GM10266 (cell line): ENCODE measurements at regions not wholly inside any gene's neighbourhood (a gene's known extent, or its start where the extent isn't known, plus 50 kb on each side); places are given as distances from the start of the nearest gene placed in this dataset.
"Not testable (repeated sequence)": the region's sequence is repeated elsewhere in the genome, so short reads cannot be mapped to it uniquely, and the experiment has no call there.

Experiments used
- DNase-seq: peaks from one replicate; pipeline ENCODE4 v3.0.0; 2012; ENCODE audit errors: extremely low spot score
- CTCF ChIP-seq: IDR thresholded peaks from 2 replicates; pipeline ENCODE4 v1.5.1; 2012; ENCODE audit warnings: mild to moderate bottlenecking, low read depth; ENCODE audit not compliant: control insufficient read depth, insufficient read depth; ENCODE audit errors: missing control alignments

- no peak for TF ChIP-seq CTCF
- DNase-seq: no peak
Observed at GRCh38 chr5:154702477-154702876, 52.7 kb upstream of the LARP1 start.

- DNase-seq: not testable (repeated sequence)
Observed at GRCh38 chr5:154701725-154702124, 53.5 kb upstream of the LARP1 start.

GRCh38 chr5:154701181-154701580 is 54.0 kb upstream of the LARP1 start:
- DNase-seq: no peak
- no peak for TF ChIP-seq CTCF

GRCh38 chr5:154700289-154700928 is 54.8 kb upstream of the LARP1 start:
- DNase-seq: not testable (repeated sequence)

GRCh38 chr5:154698763-154699162 is 56.4 kb upstream of the LARP1 start:
- TF ChIP-seq CTCF: no peak

GRCh38 chr5:154697371-154697770 is 57.8 kb upstream of the LARP1 start:
- no peak for DNase-seq
- TF ChIP-seq CTCF: no peak

More at GRCh38 chr5:154698763-154699162, 56.4 kb upstream of the LARP1 start:
- DNase-seq: no peak

GRCh38 chr5:154696891-154697290 is 58.3 kb upstream of the LARP1 start:
- no peak for DNase-seq
- no peak for TF ChIP-seq CTCF

GRCh38 chr5:154694159-154694558 is 61.0 kb upstream of the LARP1 start:
- TF ChIP-seq CTCF: no peak

More at GRCh38 chr5:154694159-154694558, 61.0 kb upstream of the LARP1 start:
- no peak for DNase-seq
